HG03342 (cell line): ENCODE measurements at regions not wholly inside any gene's neighbourhood (a gene's known extent, or its start where the extent isn't known, plus 50 kb on each side); places are given as distances from the start of the nearest gene placed in this dataset.
A peak's percentile ranks its signal among the peaks of the same experiment; 100 is the strongest.
"Not testable (repeated sequence)": the region's sequence is repeated elsewhere in the genome, so short reads cannot be mapped to it uniquely, and the experiment has no call there.

Source experiments
- ATAC-seq: cut with Tn5 transposase; IDR thresholded peaks from one replicate; pipeline ENCODE4 v1.9.1; 2021; ENCODE audit warnings: mild to moderate bottlenecking, moderate library complexity; ENCODE audit not compliant: unreplicated experiment

- ATAC-seq = not testable (repeated sequence)
Observed at GRCh38 chr12:131431126-131431655, 279.7 kb upstream of the SFSWAP start.

GRCh38 chr12:131432532-131433260 lies 278.2 kb upstream of the SFSWAP start:
- peak; percentile 79 for ATAC-seq

- no peak for ATAC-seq
Observed at GRCh38 chr12:131434208-131435125, 276.4 kb upstream of the SFSWAP start.

- no peak for ATAC-seq
Observed at GRCh38 chr12:131436922-131437705, 273.8 kb upstream of the SFSWAP start.

GRCh38 chr12:131437706-131438492 lies 273.0 kb upstream of the SFSWAP start:
- no peak for ATAC-seq

- not testable (repeated sequence) for ATAC-seq
Observed at GRCh38 chr12:131438493-131438835, 272.4 kb upstream of the SFSWAP start.

GRCh38 chr12:131438881-131439280 lies 272.0 kb upstream of the SFSWAP start:
- ATAC-seq = no peak

- not testable (repeated sequence) for ATAC-seq
Observed at GRCh38 chr12:131439752-131440151, 271.1 kb upstream of the SFSWAP start.

GRCh38 chr12:131440209-131441059 lies 270.5 kb upstream of the SFSWAP start:
- ATAC-seq = not testable (repeated sequence)

- no peak for ATAC-seq
Observed at GRCh38 chr12:131441060-131441396, 269.9 kb upstream of the SFSWAP start.

- no peak for ATAC-seq
Observed at GRCh38 chr12:131441638-131442336, 269.1 kb upstream of the SFSWAP start.

- no peak for ATAC-seq
Observed at GRCh38 chr12:131442337-131442918, 268.5 kb upstream of the SFSWAP start.

- no peak for ATAC-seq
Observed at GRCh38 chr12:131443019-131444000, 267.6 kb upstream of the SFSWAP start.

GRCh38 chr12:131444220-131445164 lies 266.4 kb upstream of the SFSWAP start:
- no peak for ATAC-seq

- ATAC-seq = no peak
Observed at GRCh38 chr12:131445184-131445774, 265.6 kb upstream of the SFSWAP start.

- ATAC-seq = no peak
Observed at GRCh38 chr12:131445795-131446194, 265.1 kb upstream of the SFSWAP start.
